WI38 (cell line): ENCODE measurements at regions not wholly inside any gene's neighbourhood (a gene's known extent, or its start where the extent isn't known, plus 50 kb on each side); places are given as distances from the start of the nearest gene placed in this dataset.

ENCODE experiments used
- H3K4me3 ChIP-seq: 2 replicates; pipeline ENCODE4 v1.5.1; 2011; ENCODE audit warnings: low read depth, mild to moderate bottlenecking, control low read depth, low read length
- CTCF ChIP-seq: IDR thresholded peaks from 2 replicates; pipeline ENCODE4 v1.5.1; 2012; ENCODE audit warnings: low read depth, mild to moderate bottlenecking, control low read depth, low read length

- H3K4me3 ChIP-seq: no peak overlapping the region
- no peak for TF ChIP-seq CTCF
Measured at GRCh38 chr5:166163996-166164610, 2127.3 kb upstream of the WWC1 start.

GRCh38 chr5:166165596-166165995 lies 2125.8 kb upstream of the WWC1 start:
- TF ChIP-seq CTCF: no peak
- H3K4me3 ChIP-seq: no peak overlapping the region

- TF ChIP-seq CTCF: no peak
- no peak overlapping the region for H3K4me3 ChIP-seq
Measured at GRCh38 chr5:166166071-166166470, 2125.4 kb upstream of the WWC1 start.

GRCh38 chr5:166172597-166172996 lies 2118.8 kb upstream of the WWC1 start:
- H3K4me3 ChIP-seq: no peak overlapping the region
- no peak for TF ChIP-seq CTCF

- no peak overlapping the region for H3K4me3 ChIP-seq
- TF ChIP-seq CTCF: no peak
Measured at GRCh38 chr5:166178411-166179080, 2112.9 kb upstream of the WWC1 start.

GRCh38 chr5:166185185-166185584 lies 2106.3 kb upstream of the WWC1 start:
- no peak overlapping the region for H3K4me3 ChIP-seq
- TF ChIP-seq CTCF: no peak

- TF ChIP-seq CTCF: no peak
- H3K4me3 ChIP-seq: no peak overlapping the region
Measured at GRCh38 chr5:166188501-166189325, 2102.7 kb upstream of the WWC1 start.
